Urinary bladder (tissue), 4 donors: ENCODE measurements at regions not wholly inside any gene's neighbourhood (a gene's known extent, or its start where the extent isn't known, plus 50 kb on each side); places are given as distances from the start of the nearest gene placed in this dataset. TPM values are rescaled to one million over a fixed set of nuclear protein-coding genes. Genes with fewer than 3 reads are reported as not detected.

ENCODE experiments used
- DNase-seq: peaks from one replicate; pipeline ENCODE4 v3.0.0-alpha.2; 2015; ENCODE audit errors: extremely low spot score
- H3K27ac ChIP-seq: one replicate; pipeline ENCODE4 v1.5.1; 2013; ENCODE audit warnings: low read depth, mild to moderate bottlenecking, moderate library complexity
- H3K36me3 ChIP-seq: one replicate; pipeline ENCODE4 v1.6.1; 2013; ENCODE audit warnings: mild to moderate bottlenecking, moderate library complexity; ENCODE audit not compliant: insufficient read depth
- H3K4me1 ChIP-seq: one replicate; pipeline ENCODE4 v1.6.1; 2013; ENCODE audit warnings: mild to moderate bottlenecking, moderate library complexity; ENCODE audit not compliant: insufficient read depth
- H3K4me3 ChIP-seq: one replicate; pipeline ENCODE4 v1.5.1; 2013; ENCODE audit warnings: low read depth, low read length
- WGBS: extraction: QIAGEN DNeasy Blood & Tissue Kit; methylation state at CpG from one replicate; pipeline ENCODE4 v1.1.7; 2013; 5-methylcytosine and 5-hydroxymethylcytosine counted together
- small RNA-seq: library from RNA; depleted of rRNA; stranded (forward); fragments of <200 nt; gene quantifications from one replicate; pipeline ENCODE3, GENCODE V24; 2014
- donor health status: healthy with polysubstance abuse.
- donor health status: healthy.

DNA sequence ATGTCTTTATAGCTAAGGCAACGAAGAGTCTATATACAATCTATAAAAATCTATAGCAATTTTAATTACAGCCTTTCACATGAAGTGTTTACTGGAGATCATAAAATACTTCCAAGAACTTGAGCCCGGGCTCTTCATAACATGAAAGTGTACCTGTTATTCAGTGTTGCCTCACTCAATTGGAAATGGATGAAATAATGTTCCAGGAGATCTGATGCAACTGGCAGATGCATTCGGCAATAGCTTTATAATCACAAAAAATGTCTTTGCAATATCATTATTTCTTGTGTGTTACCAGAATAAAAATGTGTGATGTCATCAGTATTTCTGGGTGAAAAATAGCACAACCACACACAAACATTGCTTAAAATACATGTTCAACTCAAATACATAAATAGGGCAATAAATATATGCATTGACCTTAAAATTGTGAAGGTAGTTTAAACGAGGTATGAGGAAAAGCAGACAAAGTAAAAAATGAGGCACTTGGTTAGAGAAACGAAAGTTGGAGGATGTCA lies 1266.8 kb upstream of the PCDH7 start:
- 73% methylated on average over 5 of the region's 5 CpGs for WGBS

DNA sequence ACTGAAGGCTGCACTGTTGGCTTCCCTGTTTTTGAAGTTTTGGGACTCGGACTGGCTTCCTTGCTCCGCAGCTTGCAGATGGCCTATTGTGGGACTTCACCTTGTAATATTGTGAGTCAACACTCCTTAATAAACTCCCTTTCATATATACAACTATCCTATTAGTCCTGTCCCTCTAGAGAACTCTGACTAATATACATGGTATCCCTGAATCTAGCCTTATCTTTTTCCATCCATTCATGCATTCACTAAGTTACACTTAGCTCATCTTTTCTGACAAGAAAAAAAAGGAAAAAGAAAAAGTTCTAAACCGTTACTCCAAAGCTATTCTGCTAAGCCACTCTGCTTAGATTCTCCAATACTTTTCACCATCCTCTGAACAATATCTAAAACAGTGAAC lies 1260.2 kb upstream of the PCDH7 start:
- Histone ChIP-seq H3K36me3 (no peaks in the 10 kb centered on the region), H3K27ac (no peak overlapping the region), H3K4me1 (no peaks in the 10 kb centered on the region), H3K4me3 (no peak overlapping the region)
- 86% methylated on average over 3 of the region's 3 CpGs for WGBS
- DNase-seq, result no peak

More for the DNA sequence above, 1266.8 kb upstream of the PCDH7 start:
- no peak for DNase-seq
- Histone ChIP-seq H3K4me3 (no peak overlapping the region), H3K36me3 (no peaks in the 10 kb centered on the region), H3K27ac (no peak overlapping the region), H3K4me1 (no peaks in the 10 kb centered on the region)

DNA sequence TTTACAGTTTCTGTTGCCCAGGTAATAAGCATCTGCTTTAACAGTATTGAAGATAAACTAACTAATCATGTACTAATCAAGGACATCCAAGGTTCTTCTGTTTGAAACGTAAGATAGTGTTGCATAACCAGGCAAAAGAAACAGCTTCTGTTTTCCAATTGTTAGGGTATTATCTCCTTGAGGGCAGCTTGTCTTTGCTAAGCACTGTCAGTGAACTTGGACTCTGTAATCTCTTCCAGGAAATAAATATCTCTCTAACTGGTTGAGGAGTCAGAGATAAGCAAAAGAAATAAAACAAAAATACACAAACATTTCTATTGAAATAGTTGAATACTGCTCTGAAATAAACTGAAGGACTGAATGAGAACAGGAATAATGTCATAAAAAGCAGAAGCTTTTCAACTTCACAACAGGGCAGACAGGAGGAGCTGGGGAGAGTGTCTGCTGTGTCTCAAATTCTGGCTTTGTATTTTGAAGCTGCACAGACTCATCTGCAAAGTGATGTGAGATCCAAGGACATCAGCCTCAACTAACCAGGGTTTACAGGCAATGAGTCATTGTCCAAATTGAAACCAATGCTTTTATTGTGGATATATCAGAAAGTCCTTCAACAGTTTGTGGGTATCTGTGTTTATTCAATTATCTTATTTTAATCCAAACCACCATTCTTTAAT lies 1253.0 kb upstream of the PCDH7 start:
- no peaks in the 10 kb centered on the region for H3K4me1 ChIP-seq
- WGBS, result 21% methylated on average over 1 of the region's 1 CpG
- no peak overlapping the region for H3K4me3 ChIP-seq
- no peak overlapping the region for H3K27ac ChIP-seq
- no peaks in the 10 kb centered on the region for H3K36me3 ChIP-seq
- no peak for DNase-seq

Small RNA genes in the stretch of these regions (small RNA-seq; reads per million reads assigned to genes)
- gene RF00019 (not detected), gene RN7SL101P (not detected)
